Lower lobe of right lung (tissue), 2 donors: ENCODE measurements at regions not wholly inside any gene's neighbourhood (a gene's known extent, or its start where the extent isn't known, plus 50 kb on each side); places are given as distances from the start of the nearest gene placed in this dataset.

Experiments used
- ATAC-seq, 2 donors: fragments of 200-7000 bp; cut with Tn5 transposase; one replicate each; pipeline ENCODE4 v1.9.1; 2020 to 2022; ENCODE audit warnings: mild to moderate bottlenecking in 2 of 2, moderate library complexity in 2 of 2
- DNase-seq: peaks from one replicate; pipeline ENCODE4 v3.0.0-alpha.2; 2020
- H3K27ac ChIP-seq: fragments of 200-600 bp; one replicate; pipeline ENCODE4 v1.8.0; 2022
- H3K27me3 ChIP-seq: fragments of 200-600 bp; one replicate; pipeline ENCODE4 v1.8.0; 2022; ENCODE audit warnings: low read depth
- H3K36me3 ChIP-seq: fragments of 200-600 bp; one replicate; pipeline ENCODE4 v1.8.0; 2022; ENCODE audit warnings: mild to moderate bottlenecking
- H3K4me1 ChIP-seq: fragments of 200-600 bp; one replicate; pipeline ENCODE4 v1.8.0; 2022
- H3K4me3 ChIP-seq: fragments of 200-600 bp; one replicate; pipeline ENCODE4 v1.8.0; 2022; ENCODE audit warnings: mild to moderate bottlenecking
- H3K9me3 ChIP-seq: fragments of 200-600 bp; one replicate; pipeline ENCODE4 v1.8.0; 2022
- intact Hi-C: fragments of 100-400 bp; cut with DNase I; formaldehyde crosslinking; loops from one replicate; pipeline ENCODE4 v1.11.0; 2022
- TF ChIP-seq, protein P1 (sequence below): fragments of 200-600 bp; IDR thresholded peaks from one replicate; pipeline ENCODE4 v1.8.0; 2022; ENCODE audit warnings: antibody characterized with exemption, mild to moderate bottlenecking
- donor health status: DM: no; HTN: yes; CAD: no; lungs with severe emphysema.

DNA sequence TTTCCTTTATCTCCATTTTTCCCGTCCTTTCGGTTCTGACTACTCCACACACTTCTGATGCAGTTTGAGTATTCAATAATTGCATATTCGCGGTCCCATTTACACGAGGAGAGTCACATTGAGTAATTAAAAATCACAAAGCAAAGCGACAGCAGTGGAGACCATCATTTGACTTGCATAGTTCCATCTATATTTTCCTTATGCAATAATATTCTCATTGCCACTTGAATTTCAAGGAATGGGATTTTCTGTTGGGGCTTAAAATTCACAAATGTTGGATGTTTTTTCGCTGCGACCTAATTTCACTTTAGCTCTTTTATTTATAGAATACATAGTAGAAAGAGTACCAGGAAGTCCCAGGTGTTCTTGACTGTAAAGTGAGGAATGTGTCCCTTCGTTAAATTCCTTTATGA, 186.8 kb downstream of the ZEB2 start:
- Histone ChIP-seq H3K9me3 (no peaks in the 10 kb centered on the region), H3K36me3 (no peaks in the 10 kb centered on the region), H3K27me3 (no peaks in the 10 kb centered on the region), H3K4me3 (peak overlapping the region; percentile 82), H3K4me1 (peaks cover 22% of the 10 kb centered on the region), H3K27ac (peak overlapping the region; percentile 87)
- no peak for DNase-seq
- no peak for ATAC-seq
- TF ChIP-seq, protein P1, sequence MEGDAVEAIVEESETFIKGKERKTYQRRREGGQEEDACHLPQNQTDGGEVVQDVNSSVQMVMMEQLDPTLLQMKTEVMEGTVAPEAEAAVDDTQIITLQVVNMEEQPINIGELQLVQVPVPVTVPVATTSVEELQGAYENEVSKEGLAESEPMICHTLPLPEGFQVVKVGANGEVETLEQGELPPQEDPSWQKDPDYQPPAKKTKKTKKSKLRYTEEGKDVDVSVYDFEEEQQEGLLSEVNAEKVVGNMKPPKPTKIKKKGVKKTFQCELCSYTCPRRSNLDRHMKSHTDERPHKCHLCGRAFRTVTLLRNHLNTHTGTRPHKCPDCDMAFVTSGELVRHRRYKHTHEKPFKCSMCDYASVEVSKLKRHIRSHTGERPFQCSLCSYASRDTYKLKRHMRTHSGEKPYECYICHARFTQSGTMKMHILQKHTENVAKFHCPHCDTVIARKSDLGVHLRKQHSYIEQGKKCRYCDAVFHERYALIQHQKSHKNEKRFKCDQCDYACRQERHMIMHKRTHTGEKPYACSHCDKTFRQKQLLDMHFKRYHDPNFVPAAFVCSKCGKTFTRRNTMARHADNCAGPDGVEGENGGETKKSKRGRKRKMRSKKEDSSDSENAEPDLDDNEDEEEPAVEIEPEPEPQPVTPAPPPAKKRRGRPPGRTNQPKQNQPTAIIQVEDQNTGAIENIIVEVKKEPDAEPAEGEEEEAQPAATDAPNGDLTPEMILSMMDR: no peak
- intact Hi-C loops: no loop called here

DNA sequence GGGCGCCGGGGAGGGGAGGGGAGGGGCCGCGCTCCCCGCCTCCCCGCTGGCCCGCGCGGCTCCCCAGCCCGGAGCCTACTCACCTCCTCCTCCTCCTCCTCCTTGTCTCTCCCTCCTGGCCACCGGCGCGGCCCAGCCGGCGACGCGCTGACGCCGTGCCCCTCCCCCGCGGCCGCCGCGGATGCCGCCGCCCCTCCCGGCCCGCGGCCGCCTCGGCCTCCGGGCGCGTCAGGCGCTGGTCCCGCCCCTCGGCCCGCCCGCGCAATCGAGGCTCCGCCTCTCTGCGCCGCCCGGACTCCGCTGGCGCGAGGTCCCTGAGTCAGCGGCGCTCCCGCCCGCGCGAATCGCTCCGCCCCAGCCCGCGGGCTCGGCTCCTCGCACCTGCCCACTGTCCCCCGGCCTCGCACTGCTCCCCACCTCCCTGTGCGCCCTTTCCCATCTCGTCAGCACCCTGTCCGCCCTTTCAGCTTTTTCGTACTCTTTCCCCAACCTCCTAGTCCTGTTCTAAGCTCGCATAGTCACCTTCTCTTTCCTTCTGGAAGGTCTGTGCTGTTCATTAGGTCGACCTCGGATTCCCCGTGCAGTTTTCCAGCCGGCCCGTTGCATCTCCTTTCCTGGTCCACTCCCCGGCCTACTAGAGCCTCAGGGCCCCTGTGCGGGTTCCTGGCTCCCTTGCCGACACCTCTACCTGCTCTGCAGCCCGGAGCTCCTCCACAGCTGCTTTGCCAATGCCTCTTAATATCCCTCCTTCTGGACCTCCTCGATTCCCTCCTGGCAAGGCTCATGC, 187.4 kb downstream of the ZEB2 start:
- TF ChIP-seq, protein P1: no peak
- no peaks in the 10 kb centered on the region for H3K9me3 ChIP-seq
- peak overlapping the region; percentile 87 for H3K27ac ChIP-seq
- no peaks in the 10 kb centered on the region for H3K36me3 ChIP-seq
- H3K27me3 ChIP-seq: no peaks in the 10 kb centered on the region
- H3K4me1 ChIP-seq: peaks cover 22% of the 10 kb centered on the region
- peak; percentile 96 to 97 for ATAC-seq
- peak overlapping the region; percentile 82 for H3K4me3 ChIP-seq
- peak; percentile 90 for DNase-seq
- intact Hi-C loops: no loop called here

DNA sequence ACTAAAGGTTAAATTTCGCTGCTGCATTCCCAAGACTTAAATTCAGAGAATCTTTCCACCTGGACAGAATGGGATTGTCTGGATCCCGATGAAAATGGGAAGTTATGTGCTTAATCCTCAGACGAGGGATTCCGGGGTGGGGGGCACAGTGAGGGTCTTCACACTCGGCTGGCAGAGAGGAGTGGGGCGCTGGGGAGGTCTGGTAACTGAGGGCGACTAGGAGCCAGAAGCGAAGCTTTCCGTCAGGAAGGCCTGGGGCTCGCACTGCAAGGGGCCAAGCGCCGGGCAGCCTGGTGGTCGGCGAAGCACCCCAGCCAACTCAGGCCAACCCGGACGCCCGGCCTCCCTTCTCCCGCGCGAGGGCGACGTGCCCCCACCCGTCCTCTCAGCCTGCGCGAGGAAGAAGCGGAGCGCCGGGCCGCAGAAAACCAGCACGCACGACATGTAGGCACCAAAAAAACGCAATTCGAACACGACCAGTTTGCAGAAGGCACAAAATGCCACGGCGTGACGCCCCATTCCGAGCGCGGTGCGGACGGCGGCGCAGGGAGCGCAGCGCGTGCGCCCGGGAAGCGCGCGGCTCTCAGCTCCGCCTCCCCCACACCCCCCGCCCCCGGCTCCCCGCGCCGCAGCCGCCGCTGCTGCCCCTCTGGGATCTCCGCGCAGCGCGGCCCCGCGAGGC, 188.1 kb downstream of the ZEB2 start:
- Histone ChIP-seq H3K27me3 (no peaks in the 10 kb centered on the region), H3K36me3 (no peaks in the 10 kb centered on the region), H3K27ac (peak overlapping the region; percentile 87), H3K9me3 (no peaks in the 10 kb centered on the region), H3K4me3 (peak overlapping the region; percentile 82), H3K4me1 (peaks cover 22% of the 10 kb centered on the region)
- ATAC-seq (peak; percentile 65 to 91), DNase-seq (peak; percentile 81)
- intact Hi-C loops: no loop called here
- TF ChIP-seq, protein P1: peak; percentile 28

DNA sequence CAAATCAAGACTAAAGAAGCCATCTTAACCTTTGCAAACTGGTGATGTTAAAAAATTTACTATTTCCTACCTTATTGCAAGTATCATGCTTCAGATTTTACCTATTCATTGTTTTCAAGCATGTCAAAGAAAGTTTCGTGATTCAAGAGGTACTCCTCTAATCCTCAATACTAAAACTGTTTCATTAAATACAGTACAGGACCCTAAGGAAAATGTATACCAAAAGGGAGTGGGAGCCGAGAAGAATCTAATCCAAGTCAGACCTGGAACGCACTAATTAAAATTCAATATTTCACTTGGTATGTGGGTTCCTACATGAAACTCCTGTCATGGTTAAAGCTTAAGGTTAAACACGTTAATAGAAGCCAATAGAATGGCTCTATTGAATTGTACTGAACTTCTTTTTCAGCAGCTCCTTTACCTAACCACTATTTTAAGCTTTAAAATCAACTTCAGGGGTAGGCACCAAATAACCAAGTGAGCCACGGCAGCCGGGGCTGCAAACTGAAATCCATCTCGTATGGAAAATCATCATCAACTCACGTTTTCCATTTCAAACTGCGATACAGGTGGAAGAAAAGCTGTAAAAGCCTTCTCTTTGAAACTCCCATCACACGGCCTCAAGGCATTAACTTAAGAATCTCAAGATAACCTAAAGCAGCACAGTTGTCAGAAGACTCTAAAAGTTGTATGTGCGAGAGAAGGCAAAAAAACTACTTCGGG, 188.8 kb downstream of the ZEB2 start:
- TF ChIP-seq, protein P1: no peak
- no peak for DNase-seq
- H3K4me1 ChIP-seq: peaks cover 22% of the 10 kb centered on the region
- no peaks in the 10 kb centered on the region for H3K9me3 ChIP-seq
- no peaks in the 10 kb centered on the region for H3K36me3 ChIP-seq
- peak overlapping the region; percentile 82 for H3K4me3 ChIP-seq
- intact Hi-C loops: no loop called here
- no peaks in the 10 kb centered on the region for H3K27me3 ChIP-seq
- ATAC-seq: no peak
- peak overlapping the region; percentile 87 for H3K27ac ChIP-seq

DNA sequence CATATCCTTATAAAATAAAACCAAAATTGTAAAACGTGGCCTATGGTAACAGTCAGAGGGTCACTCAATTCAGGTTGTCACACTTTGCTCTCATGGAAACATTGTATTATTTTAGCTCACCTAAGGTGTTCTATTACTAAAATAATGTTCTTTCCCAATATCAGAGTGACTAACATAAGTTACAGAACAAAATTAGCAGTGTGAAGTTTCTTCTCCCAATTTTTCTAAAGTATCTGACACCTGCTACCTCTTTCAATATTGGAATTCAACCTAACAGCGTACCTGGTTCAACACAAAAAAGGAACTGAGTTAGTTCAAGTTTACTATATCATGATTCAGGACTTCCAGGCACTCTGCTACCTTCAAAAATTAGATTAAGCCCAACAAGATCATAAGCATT, 190.4 kb downstream of the ZEB2 start:
- no peak for ATAC-seq
- H3K27ac ChIP-seq: no peak overlapping the region
- intact Hi-C loops: no loop called here
- H3K4me3 ChIP-seq: no peak overlapping the region
- H3K27me3 ChIP-seq: no peaks in the 10 kb centered on the region
- no peak for DNase-seq
- TF ChIP-seq, protein P1: no peak
- H3K36me3 ChIP-seq: no peaks in the 10 kb centered on the region
- H3K9me3 ChIP-seq: no peaks in the 10 kb centered on the region
- peaks cover 26% of the 10 kb centered on the region for H3K4me1 ChIP-seq
